H9 (cell line): ENCODE measurements at regions not wholly inside any gene's neighbourhood (a gene's known extent, or its start where the extent isn't known, plus 50 kb on each side); places are given as distances from the start of the nearest gene placed in this dataset.

ENCODE experiments used
- DNase-seq: peaks from one replicate; pipeline ENCODE4 v3.0.0-alpha.2; 2017
- H2AFZ ChIP-seq: one replicate; pipeline ENCODE4 v1.6.1; 2013; ENCODE audit warnings: mild to moderate bottlenecking, low read length, control low read depth, moderate library complexity
- H2AK5ac ChIP-seq: 2 replicates; pipeline ENCODE4 v1.6.1; 2013; ENCODE audit warnings: low read length, control low read depth, mixed read lengths; ENCODE audit not compliant: insufficient read length
- H2BK120ac ChIP-seq: one replicate; pipeline ENCODE4 v1.6.1; 2013; ENCODE audit warnings: low read depth, mild to moderate bottlenecking, low read length, control low read depth, inconsistent platforms; ENCODE audit not compliant: poor library complexity, severe bottlenecking
- H2BK12ac ChIP-seq: 2 replicates; pipeline ENCODE4 v1.6.1; 2013; ENCODE audit warnings: low read length, control low read depth, mixed read lengths, low read depth; ENCODE audit not compliant: insufficient read length
- H2BK15ac ChIP-seq: 2 replicates; pipeline ENCODE4 v1.6.1; 2013; ENCODE audit warnings: low read depth, low read length, control low read depth
- H2BK20ac ChIP-seq: one replicate; pipeline ENCODE4 v1.6.1; 2013; ENCODE audit warnings: low read depth, mild to moderate bottlenecking, low read length, control low read depth, inconsistent platforms; ENCODE audit not compliant: poor library complexity, severe bottlenecking
- H2BK5ac ChIP-seq: 2 replicates; pipeline ENCODE4 v1.6.1; 2013; ENCODE audit warnings: low read length, control low read depth, mixed read lengths; ENCODE audit not compliant: insufficient read length
- H3K14ac ChIP-seq: 2 replicates; pipeline ENCODE4 v1.6.1; 2013; ENCODE audit warnings: low read length, control low read depth; ENCODE audit not compliant: insufficient read depth
- H3K18ac ChIP-seq: 2 replicates; pipeline ENCODE4 v1.6.1; 2013; ENCODE audit warnings: low read depth, mild to moderate bottlenecking, mixed read lengths, low read length, control low read depth; ENCODE audit not compliant: insufficient read length
- H3K23ac ChIP-seq: 2 replicates; pipeline ENCODE4 v1.6.1; 2013; ENCODE audit warnings: low read length, control low read depth, mixed read lengths, low read depth; ENCODE audit not compliant: insufficient read length
- H3K23me2 ChIP-seq: 2 replicates; pipeline ENCODE4 v1.6.1; 2013; ENCODE audit warnings: low read depth, mild to moderate bottlenecking, mixed read lengths, low read length, control low read depth; ENCODE audit not compliant: insufficient read length, poor library complexity, severe bottlenecking
- H3K27ac ChIP-seq: 2 replicates; pipeline ENCODE4 v1.5.1; 2013; ENCODE audit warnings: low read length, control low read depth, mixed read lengths, low read depth; ENCODE audit not compliant: insufficient read length
- H3K27me3 ChIP-seq: 2 replicates; pipeline ENCODE4 v1.6.1; 2013; ENCODE audit warnings: low read length, control low read depth, inconsistent platforms; ENCODE audit not compliant: insufficient read depth
- H3K4ac ChIP-seq: 2 replicates; pipeline ENCODE4 v1.6.1; 2013; ENCODE audit warnings: low read depth, mild to moderate bottlenecking, control low read depth, inconsistent platforms, low read length, moderate library complexity
- H3K4me1 ChIP-seq: 2 replicates; pipeline ENCODE4 v1.6.1; 2013; ENCODE audit warnings: low read length, control low read depth, inconsistent platforms; ENCODE audit not compliant: insufficient read depth
- H3K4me2 ChIP-seq: 2 replicates; pipeline ENCODE4 v1.6.1; 2013; ENCODE audit warnings: low read length, control low read depth, mixed read lengths; ENCODE audit not compliant: insufficient read length, insufficient read depth
- H3K56ac ChIP-seq: 2 replicates; pipeline ENCODE4 v1.6.1; 2013; ENCODE audit warnings: low read depth, mild to moderate bottlenecking, mixed read lengths, low read length, control low read depth; ENCODE audit not compliant: insufficient read length
- H3K79me1 ChIP-seq: 2 replicates; pipeline ENCODE4 v1.6.1; 2013; ENCODE audit warnings: low read depth, mild to moderate bottlenecking, moderate library complexity, low read length, control low read depth, inconsistent platforms; ENCODE audit not compliant: insufficient read depth, poor library complexity, severe bottlenecking
- H3K79me2 ChIP-seq: 2 replicates; pipeline ENCODE4 v1.6.1; 2013; ENCODE audit warnings: low read length, control low read depth, inconsistent platforms; ENCODE audit not compliant: insufficient read depth
- H3K9ac ChIP-seq: 2 replicates; pipeline ENCODE4 v1.6.1; 2013; ENCODE audit warnings: low read length, control low read depth, mixed read lengths; ENCODE audit not compliant: insufficient read length; ENCODE audit errors: extremely low read depth
- H3K9me3 ChIP-seq: one replicate; pipeline ENCODE4 v1.6.1; 2013; ENCODE audit warnings: low read depth, low read length, inconsistent platforms; ENCODE audit not compliant: control insufficient read depth
- H3T11ph ChIP-seq: one replicate; pipeline ENCODE4 v1.6.1; 2013; ENCODE audit warnings: mild to moderate bottlenecking, low read length, control low read depth, inconsistent platforms
- H4K20me1 ChIP-seq: one replicate; pipeline ENCODE4 v1.6.1; 2013; ENCODE audit not compliant: control insufficient read depth, insufficient read length, insufficient read depth
- H4K5ac ChIP-seq: 2 replicates; pipeline ENCODE4 v1.6.1; 2013; ENCODE audit warnings: low read depth, mild to moderate bottlenecking, mixed read lengths, low read length, control low read depth; ENCODE audit not compliant: insufficient read length
- H4K8ac ChIP-seq: replicated peaks from 2 replicates; pipeline ENCODE4 v1.6.1; 2013; ENCODE audit warnings: low read length, control low read depth, mixed read lengths, low read depth; ENCODE audit not compliant: insufficient read length
- H4K91ac ChIP-seq: 2 replicates; pipeline ENCODE4 v1.6.1; 2013; ENCODE audit warnings: low read depth, mild to moderate bottlenecking, moderate library complexity, mixed read lengths, low read length, control low read depth; ENCODE audit not compliant: insufficient read length
- H3K27ac Mint-ChIP-seq, 3 experiments: 2 replicates in 2 of 3; 3 replicates in 1 of 3; pipeline ENCODE4 v1.8.0; 2020 to 2021; ENCODE audit warnings: mixed read lengths in 3 of 3, mild to moderate bottlenecking in 1 of 3, moderate library complexity in 1 of 3
- H3K27me3 Mint-ChIP-seq: 2 replicates; pipeline ENCODE4 v1.8.0; 2021; ENCODE audit warnings: low read depth, mild to moderate bottlenecking, moderate library complexity, mixed read lengths
- H3K36me3 Mint-ChIP-seq, 3 experiments: 2 replicates in 2 of 3; 3 replicates in 1 of 3; pipeline ENCODE4 v1.8.0; 2020 to 2021; ENCODE audit warnings: low read depth in 3 of 3, mixed read lengths in 3 of 3; ENCODE audit not compliant: insufficient read depth in 1 of 3
- H3K4me1 Mint-ChIP-seq, 2 experiments: 2 replicates each; pipeline ENCODE4 v1.8.0; 2020; ENCODE audit warnings: mixed read lengths in 2 of 2
- H3K4me3 Mint-ChIP-seq, 2 experiments: 2 replicates in 1 of 2; 3 replicates in 1 of 2; pipeline ENCODE4 v1.8.0; 2020 to 2021; ENCODE audit warnings: mild to moderate bottlenecking in 2 of 2, mixed read lengths in 2 of 2, moderate library complexity in 1 of 2
- H3K9me3 Mint-ChIP-seq, 2 experiments: 2 replicates in 1 of 2; 3 replicates in 1 of 2; pipeline ENCODE4 v1.8.0; 2020; ENCODE audit warnings: mild to moderate bottlenecking in 2 of 2, mixed read lengths in 2 of 2, moderate library complexity in 1 of 2
- CTCF ChIP-seq: fragments of 200-600 bp; sonication (generic); conservative IDR thresholded peaks from 3 replicates; pipeline ENCODE4 v1.8.0; 2021; ENCODE audit warnings: antibody characterized with exemption, mild to moderate bottlenecking
- WGBS: extraction: QIAGEN DNeasy Blood & Tissue Kit; methylation state at CpG from one replicate; pipeline ENCODE4 v1.1.7; 2013; ENCODE audit warnings: missing lambda C conversion rate, low lambda C conversion rate, mixed read lengths; ENCODE audit not compliant: insufficient read length; ENCODE audit errors: extremely low coverage; 5-methylcytosine and 5-hydroxymethylcytosine counted together

DNA sequence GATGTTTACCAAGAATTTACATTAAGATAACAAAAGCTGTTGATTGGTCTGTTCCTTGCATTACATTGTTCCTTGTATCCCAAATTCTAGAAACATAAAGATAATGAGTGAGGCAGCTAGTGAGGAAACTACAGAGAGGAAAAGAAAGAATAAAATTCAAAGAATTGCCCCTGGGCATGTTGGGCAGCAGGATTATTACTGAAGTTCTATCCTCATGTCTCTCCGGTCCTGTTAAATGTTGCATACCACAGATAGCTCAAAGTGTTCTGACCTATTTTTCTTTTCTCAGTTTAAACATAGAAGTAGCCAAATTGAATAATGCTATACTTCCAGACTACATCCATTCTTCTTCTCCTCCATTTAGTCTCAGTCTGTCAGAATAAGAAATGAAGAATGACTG, 58.2 kb upstream of the DYNC1I2 start:
- no peaks in the 10 kb centered on the region for H3K79me1 ChIP-seq
- no peak for TF ChIP-seq CTCF
- H3T11ph ChIP-seq: no peak overlapping the region
- no peak overlapping the region for H4K91ac ChIP-seq
- H3K14ac ChIP-seq: no peak overlapping the region
- H3K36me3 Mint-ChIP-seq: peaks cover 25 to 53% (median 30%) of the 10 kb centered on the region in 3 experiments
- no peak overlapping the region for H4K8ac ChIP-seq
- H3K4me1 Mint-ChIP-seq: peaks cover 1 to 2% of the 10 kb centered on the region in 2 experiments
- no peak overlapping the region for H2AFZ ChIP-seq
- no peak overlapping the region for H3K4ac ChIP-seq
- H3K9me3 ChIP-seq: peaks cover 49% of the 10 kb centered on the region
- H3K4me1 ChIP-seq: no peaks in the 10 kb centered on the region
- H2BK5ac ChIP-seq: no peak overlapping the region
- H2BK15ac ChIP-seq: no peak overlapping the region
- H2BK120ac ChIP-seq: no peak overlapping the region
- no peaks in the 10 kb centered on the region for H4K20me1 ChIP-seq
- no peak overlapping the region for H3K9ac ChIP-seq
- no peak overlapping the region for H4K5ac ChIP-seq
- H2BK20ac ChIP-seq: no peak overlapping the region
- peaks cover 5% of the 10 kb centered on the region for H3K27me3 Mint-ChIP-seq
- no peak overlapping the region for H3K4me2 ChIP-seq
- H3K18ac ChIP-seq: no peak overlapping the region
- no peaks in the 10 kb centered on the region for H3K23me2 ChIP-seq
- no peaks in the 10 kb centered on the region for H3K27me3 ChIP-seq
- H3K4me3 Mint-ChIP-seq: no peak overlapping the region
- DNase-seq: no peak
- no peak overlapping the region for H2AK5ac ChIP-seq
- peaks cover 75 to 76% of the 10 kb centered on the region in 2 experiments for H3K9me3 Mint-ChIP-seq
- H3K27ac ChIP-seq: no peak overlapping the region
- H3K56ac ChIP-seq: no peak overlapping the region
- no peaks in the 10 kb centered on the region for H3K79me2 ChIP-seq
- H2BK12ac ChIP-seq: no peak overlapping the region
- no peak overlapping the region for H3K27ac Mint-ChIP-seq
- no peak overlapping the region for H3K23ac ChIP-seq
- no CpG with 5 or more reads among the region's 1 CpG for WGBS
